ENCODE measurements at regions not wholly inside any gene's neighbourhood (a gene's known extent, or its start where the extent isn't known, plus 50 kb on each side); places are given as distances from the start of the nearest gene placed in this dataset.

- Histone ChIP-seq H3K36me3 (no peaks in the 10 kb centered on the region), H3K9me3 (peaks cover 0 to 3% (median 2%) of the 10 kb centered on the region in 4 donors), H3K27ac (no peak overlapping the region), H3K27me3 (no peaks in the 10 kb centered on the region), H3K4me1 (no peaks in the 10 kb centered on the region), H3K4me3 (no peak overlapping the region)
- DNase-seq: peak in 1 of 2 donors; percentile 9
- TF ChIP-seq EP300 (IDR thresholded peaks at IDR 0.05): no peak
- no peak for TF ChIP-seq CTCF (IDR thresholded peaks at IDR 0.05)
- TF ChIP-seq POLR2AphosphoS5 (IDR thresholded peaks at IDR 0.05): no peak
- no peak for TF ChIP-seq POLR2A (IDR thresholded peaks at IDR 0.05)
- intact Hi-C loops (cut with DNase I; ENCODE audit: low total_unique reads): no loop called here
- WGBS, 5 donors: 76 to 89% (median 83%) methylated on average over 11 of the region's 11 CpGs
Observed at GRCh38 chr12:46892034-46892705, 66.4 kb upstream of the SLC38A4 start.

- 73 to 84% (median 75%) methylated on average over 4 of the region's 4 CpGs for WGBS, 5 donors
- DNase-seq: peak in 1 of 2 donors; percentile 20
- no peaks in the 10 kb centered on the region for H3K36me3 ChIP-seq
- H3K4me1 ChIP-seq: no peaks in the 10 kb centered on the region
- intact Hi-C loops (cut with DNase I; ENCODE audit: low total_unique reads): no loop called here
- peaks cover 0 to 3% (median 2%) of the 10 kb centered on the region in 4 donors for H3K9me3 ChIP-seq
- no peaks in the 10 kb centered on the region for H3K27me3 ChIP-seq
- H3K27ac ChIP-seq: no peak overlapping the region
- no peak for TF ChIP-seq EP300 (IDR thresholded peaks at IDR 0.05)
- no peak overlapping the region for H3K4me3 ChIP-seq
Observed at GRCh38 chr12:46892887-46893286, 67.1 kb upstream of the SLC38A4 start.

- no peak for DNase-seq
- H3K27ac ChIP-seq: no peak overlapping the region
- no peaks in the 10 kb centered on the region for H3K27me3 ChIP-seq
- no peaks in the 10 kb centered on the region for H3K4me1 ChIP-seq
- intact Hi-C loops (cut with DNase I; ENCODE audit: low total_unique reads): no loop called here
- no peak overlapping the region for H3K4me3 ChIP-seq
- WGBS, 5 donors: 88 to 97% (median 95%) methylated on average over 1 of the region's 1 CpG
- H3K36me3 ChIP-seq: no peaks in the 10 kb centered on the region
- peaks cover 0 to 3% (median 2%) of the 10 kb centered on the region in 4 donors for H3K9me3 ChIP-seq
- no peak for TF ChIP-seq POLR2A (IDR thresholded peaks at IDR 0.05)
- TF ChIP-seq POLR2AphosphoS5 (IDR thresholded peaks at IDR 0.05): no peak
- no peak for TF ChIP-seq EP300 (IDR thresholded peaks at IDR 0.05)
- no peak for TF ChIP-seq CTCF (IDR thresholded peaks at IDR 0.05)
Observed at GRCh38 chr12:46893434-46893833, 67.6 kb upstream of the SLC38A4 start.

- TF ChIP-seq POLR2A (IDR thresholded peaks at IDR 0.05): no peak
- no peak for TF ChIP-seq EP300 (IDR thresholded peaks at IDR 0.05)
- no peak for TF ChIP-seq CTCF (IDR thresholded peaks at IDR 0.05)
- TF ChIP-seq POLR2AphosphoS5 (IDR thresholded peaks at IDR 0.05): no peak
- Histone ChIP-seq H3K4me3 (no peak overlapping the region), H3K4me1 (no peaks in the 10 kb centered on the region), H3K9me3 (no peaks in the 10 kb centered on the region), H3K27ac (no peak overlapping the region), H3K36me3 (no peaks in the 10 kb centered on the region), H3K27me3 (no peaks in the 10 kb centered on the region)
- intact Hi-C loops (cut with DNase I; ENCODE audit: low total_unique reads): loop anchor here (2.0 kb wide), 1 partner anchor 21 kb away; no protein-coding TSS in a partner anchor
- WGBS, 5 donors: 45 to 48% (median 46%) methylated on average over 3 of the region's 3 CpGs
- DNase-seq: no peak
Observed at GRCh38 chr12:46895726-46896125, 69.9 kb upstream of the SLC38A4 start.

GRCh38 chr12:46896680-46897079, 70.9 kb upstream of the SLC38A4 start:
- Histone ChIP-seq H3K4me3 (no peak overlapping the region), H3K27ac (no peak overlapping the region), H3K36me3 (no peaks in the 10 kb centered on the region), H3K9me3 (no peaks in the 10 kb centered on the region), H3K27me3 (no peaks in the 10 kb centered on the region), H3K4me1 (no peaks in the 10 kb centered on the region)
- TF ChIP-seq POLR2A (IDR thresholded peaks at IDR 0.05) (no peak), POLR2AphosphoS5 (IDR thresholded peaks at IDR 0.05) (no peak), EP300 (IDR thresholded peaks at IDR 0.05) (no peak), CTCF (IDR thresholded peaks at IDR 0.05) (no peak)
- intact Hi-C loops (cut with DNase I; ENCODE audit: low total_unique reads): loop anchor here (2.0 kb wide), 1 partner anchor 20 kb away; no protein-coding TSS in a partner anchor
- 0 to 3% (median 0%) methylated on average over 1 of the region's 1 CpG for WGBS, 5 donors
- no peak for DNase-seq

Data from stomach (tissue), 8 donors.